Stimulated activated CD4-positive, alpha-beta T cell treated with anti-CD3 and anti-CD28 coated beads, Interleukin-15, amount 100 ng/mL, for 24 hours (primary cell): ENCODE measurements at regions not wholly inside any gene's neighbourhood (a gene's known extent, or its start where the extent isn't known, plus 50 kb on each side); places are given as distances from the start of the nearest gene placed in this dataset.

Source experiments
- DNase-seq: peaks from one replicate; pipeline ENCODE4 v3.0.0-alpha.2; 2020

- no peak for DNase-seq
Observed at GRCh38 chr1:105997516-105997915, 1059.0 kb upstream of the PRMT6 start.

GRCh38 chr1:106022312-106022902, 1034.1 kb upstream of the PRMT6 start:
- DNase-seq: no peak

- DNase-seq: no peak
Observed at GRCh38 chr1:106027871-106028270, 1028.6 kb upstream of the PRMT6 start.

GRCh38 chr1:106037526-106037925, 1018.9 kb upstream of the PRMT6 start:
- no peak for DNase-seq

GRCh38 chr1:106038260-106038659, 1018.2 kb upstream of the PRMT6 start:
- no peak for DNase-seq

- DNase-seq: no peak
Observed at GRCh38 chr1:106043971-106044370, 1012.5 kb upstream of the PRMT6 start.

- DNase-seq: no peak
Observed at GRCh38 chr1:106047210-106047609, 1009.3 kb upstream of the PRMT6 start.

GRCh38 chr1:106049595-106049994, 1006.9 kb upstream of the PRMT6 start:
- no peak for DNase-seq

- DNase-seq: no peak
Observed at GRCh38 chr1:106055855-106056254, 1000.6 kb upstream of the PRMT6 start.

- DNase-seq: no peak
Observed at GRCh38 chr1:106061586-106062495, 994.6 kb upstream of the PRMT6 start.

GRCh38 chr1:106063510-106063909, 993.0 kb upstream of the PRMT6 start:
- no peak for DNase-seq

GRCh38 chr1:106072909-106073600, 983.4 kb upstream of the PRMT6 start:
- no peak for DNase-seq

GRCh38 chr1:106080608-106081325, 975.7 kb upstream of the PRMT6 start:
- no peak for DNase-seq

GRCh38 chr1:106111044-106111443, 945.4 kb upstream of the PRMT6 start:
- no peak for DNase-seq

GRCh38 chr1:106113851-106114250, 942.6 kb upstream of the PRMT6 start:
- no peak for DNase-seq

GRCh38 chr1:106120789-106121188, 935.7 kb upstream of the PRMT6 start:
- DNase-seq: no peak

GRCh38 chr1:106121728-106122127, 934.7 kb upstream of the PRMT6 start:
- DNase-seq: no peak

- no peak for DNase-seq
Observed at GRCh38 chr1:106134561-106134960, 921.9 kb upstream of the PRMT6 start.

GRCh38 chr1:106173101-106173500, 883.4 kb upstream of the PRMT6 start:
- DNase-seq: no peak

- no peak for DNase-seq
Observed at GRCh38 chr1:106178791-106179190, 877.7 kb upstream of the PRMT6 start.

GRCh38 chr1:106181866-106182265, 874.6 kb upstream of the PRMT6 start:
- no peak for DNase-seq

- no peak for DNase-seq
Observed at GRCh38 chr1:106185089-106185488, 871.4 kb upstream of the PRMT6 start.

GRCh38 chr1:106189780-106190179, 866.7 kb upstream of the PRMT6 start:
- no peak for DNase-seq
